Progenitor cell of endocrine pancreas (in vitro differentiated cells): ENCODE measurements at regions not wholly inside any gene's neighbourhood (a gene's known extent, or its start where the extent isn't known, plus 50 kb on each side); places are given as distances from the start of the nearest gene placed in this dataset.

Experiments used
- DNase-seq: peaks from one replicate; pipeline ENCODE4 v3.0.0; 2021; ENCODE audit warnings: low spot score; ENCODE audit not compliant: unreplicated experiment
- H3K27ac Mint-ChIP-seq: 2 replicates; pipeline ENCODE4 v1.8.0; 2021; ENCODE audit warnings: mild to moderate bottlenecking, moderate library complexity, mixed read lengths
- H3K27me3 Mint-ChIP-seq: 2 replicates; pipeline ENCODE4 v1.8.0; 2021; ENCODE audit warnings: mixed read lengths
- H3K36me3 Mint-ChIP-seq: 2 replicates; pipeline ENCODE4 v1.8.0; 2022; ENCODE audit warnings: mixed read lengths; ENCODE audit not compliant: insufficient read depth
- H3K4me1 Mint-ChIP-seq: 2 replicates; pipeline ENCODE4 v1.8.0; 2021; ENCODE audit warnings: low read depth, mixed read lengths
- H3K4me3 Mint-ChIP-seq: 2 replicates; pipeline ENCODE4 v1.8.0; 2021; ENCODE audit warnings: low read depth, mild to moderate bottlenecking, moderate library complexity, mixed read lengths
- H3K9me3 Mint-ChIP-seq: 2 replicates; pipeline ENCODE4 v1.8.0; 2021; ENCODE audit warnings: low read depth, mixed read lengths
- CTCF ChIP-seq: fragments of 200-600 bp; sonication (generic); IDR thresholded peaks from one replicate; pipeline ENCODE4 v1.5.0; 2021; ENCODE audit warnings: antibody characterized with exemption, mild to moderate bottlenecking; ENCODE audit not compliant: unreplicated experiment

GRCh38 chr5:180441564-180442051 is 52.6 kb upstream of the CNOT6 start:
- H3K36me3 Mint-ChIP-seq: no peaks in the 10 kb centered on the region
- no peak for DNase-seq
- no peak for TF ChIP-seq CTCF
- H3K9me3 Mint-ChIP-seq: peaks cover 5% of the 10 kb centered on the region
- no peaks in the 10 kb centered on the region for H3K4me1 Mint-ChIP-seq
- peaks cover 10% of the 10 kb centered on the region for H3K27me3 Mint-ChIP-seq
- H3K4me3 Mint-ChIP-seq: no peak overlapping the region
- no peak overlapping the region for H3K27ac Mint-ChIP-seq
